Forelimb muscle (tissue), 1 donor: ENCODE measurements at regions not wholly inside any gene's neighbourhood (a gene's known extent, or its start where the extent isn't known, plus 50 kb on each side); places are given as distances from the start of the nearest gene placed in this dataset.

ENCODE experiments used
- DNase-seq: peaks from one replicate; pipeline ENCODE4 v3.0.0-alpha.2; 2013; ENCODE audit warnings: low read depth

- no peak for DNase-seq
These were observed 61.4 kb upstream of the MOCS1 start for GRCh38 chr6:39995633-39996032.

- no peak for DNase-seq
These were observed 58.8 kb upstream of the MOCS1 start for GRCh38 chr6:39992861-39993622.
